Ramos (cell line): ENCODE measurements at regions not wholly inside any gene's neighbourhood (a gene's known extent, or its start where the extent isn't known, plus 50 kb on each side); places are given as distances from the start of the nearest gene placed in this dataset.

Experiments
- in situ Hi-C: fragments of 300-500 bp; cut with MboI; formaldehyde crosslinking; loops from one replicate; pipeline ENCODE4 v1.14.3; 2022; ENCODE audit warnings: low sequenced_read_pairs; ENCODE audit not compliant: unreplicated experiment

DNA sequence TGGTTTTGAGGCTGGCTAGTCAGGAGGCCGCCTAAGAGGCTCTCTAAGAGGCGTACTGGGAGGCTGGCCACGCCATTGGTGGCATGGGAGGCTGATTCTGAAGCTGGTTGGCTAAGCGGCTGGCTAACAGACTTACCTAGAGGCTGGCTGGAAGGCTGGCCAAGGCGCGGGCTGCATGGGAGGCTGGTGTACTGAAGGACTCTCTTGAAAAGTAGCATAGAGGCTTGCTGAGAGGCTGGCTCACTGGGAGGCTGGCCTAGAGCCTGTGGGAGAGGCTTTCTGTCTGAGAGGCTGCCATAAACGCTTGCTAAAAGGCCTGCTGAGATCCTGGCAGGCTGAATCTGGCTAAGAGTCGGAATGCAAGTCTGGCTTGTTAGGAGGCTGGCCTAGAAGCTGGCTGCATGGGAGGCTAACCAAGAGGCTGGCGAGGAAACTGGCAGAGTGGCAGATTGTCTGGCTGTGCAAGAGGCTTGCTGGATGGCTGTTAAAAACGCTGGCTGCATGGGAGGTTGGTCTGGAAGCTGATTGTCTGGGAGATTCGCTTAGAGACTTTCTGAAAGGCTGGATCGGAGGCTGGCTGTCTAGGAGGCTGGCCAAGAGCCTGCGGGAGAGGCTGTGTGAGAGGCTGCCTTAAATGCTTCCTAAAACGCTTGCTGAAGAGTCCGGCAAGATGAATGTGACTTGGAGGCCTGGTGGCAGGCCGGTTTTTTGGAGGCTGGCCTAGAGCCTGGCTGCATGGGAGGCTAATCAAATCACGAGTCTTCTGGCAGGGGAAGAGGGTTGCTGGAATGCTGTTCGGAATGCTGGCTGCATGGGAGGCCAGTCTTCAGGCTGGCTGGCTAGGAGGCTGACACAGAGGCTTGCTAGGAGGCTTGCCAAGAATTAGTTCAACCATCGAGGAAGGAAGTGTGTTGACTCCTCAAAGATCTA, 134.2 kb downstream of the OR13A1 start:
- in situ Hi-C loops: no loop called here

DNA sequence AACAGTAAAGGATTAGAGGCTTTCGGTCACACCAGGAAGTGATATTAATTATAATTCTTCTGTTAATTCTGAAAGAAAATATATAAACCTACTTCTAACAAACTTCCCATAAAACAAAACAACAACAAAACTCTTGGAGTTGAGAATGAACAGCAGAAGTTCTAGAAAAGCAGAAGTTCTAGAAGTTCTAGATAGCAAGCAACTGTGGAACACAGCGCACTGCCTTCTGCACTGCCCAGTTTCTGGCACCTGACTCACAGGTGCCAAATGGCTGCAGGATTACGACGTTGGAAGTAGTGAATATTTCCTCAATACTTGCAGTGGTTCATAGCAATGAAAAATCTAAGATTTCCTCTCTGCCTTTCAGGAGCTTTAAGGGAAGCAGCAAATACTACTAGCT, 132.2 kb downstream of the OR13A1 start:
- in situ Hi-C loops: no loop called here

DNA sequence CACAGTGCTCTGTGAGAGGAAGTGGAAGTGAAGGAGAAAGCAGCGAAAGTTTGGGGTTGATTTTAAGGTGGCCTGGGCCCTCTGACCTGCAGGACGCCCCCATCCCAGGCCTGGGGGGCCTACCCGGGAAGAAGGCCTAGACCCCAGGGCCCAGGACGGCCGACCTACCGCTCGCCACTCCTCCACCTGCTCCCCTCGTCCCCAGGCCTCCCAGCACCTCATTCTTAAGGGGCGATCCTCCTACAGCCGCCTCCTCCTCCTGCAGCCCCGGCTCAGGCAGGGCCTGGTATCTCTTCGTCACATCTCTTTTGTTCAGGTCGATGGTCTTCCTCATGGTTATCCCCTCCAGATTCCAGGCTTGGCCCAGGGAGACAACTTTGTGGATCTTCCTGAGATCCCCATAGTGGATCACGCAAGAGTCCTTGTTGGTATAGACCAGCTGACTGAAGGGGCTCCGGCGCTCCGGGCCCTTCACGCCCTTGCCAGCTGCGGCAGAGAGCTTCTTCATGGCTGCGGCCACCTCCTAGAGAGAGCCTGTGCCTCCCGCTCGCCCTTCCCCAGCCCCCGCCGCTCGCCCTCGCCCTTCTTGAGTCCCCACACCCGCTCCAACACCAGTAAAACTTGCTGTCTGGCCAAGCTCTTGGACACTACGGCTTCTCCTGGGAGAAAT, 117.5 kb downstream of the OR13A1 start:
- in situ Hi-C loops: no loop called here

DNA sequence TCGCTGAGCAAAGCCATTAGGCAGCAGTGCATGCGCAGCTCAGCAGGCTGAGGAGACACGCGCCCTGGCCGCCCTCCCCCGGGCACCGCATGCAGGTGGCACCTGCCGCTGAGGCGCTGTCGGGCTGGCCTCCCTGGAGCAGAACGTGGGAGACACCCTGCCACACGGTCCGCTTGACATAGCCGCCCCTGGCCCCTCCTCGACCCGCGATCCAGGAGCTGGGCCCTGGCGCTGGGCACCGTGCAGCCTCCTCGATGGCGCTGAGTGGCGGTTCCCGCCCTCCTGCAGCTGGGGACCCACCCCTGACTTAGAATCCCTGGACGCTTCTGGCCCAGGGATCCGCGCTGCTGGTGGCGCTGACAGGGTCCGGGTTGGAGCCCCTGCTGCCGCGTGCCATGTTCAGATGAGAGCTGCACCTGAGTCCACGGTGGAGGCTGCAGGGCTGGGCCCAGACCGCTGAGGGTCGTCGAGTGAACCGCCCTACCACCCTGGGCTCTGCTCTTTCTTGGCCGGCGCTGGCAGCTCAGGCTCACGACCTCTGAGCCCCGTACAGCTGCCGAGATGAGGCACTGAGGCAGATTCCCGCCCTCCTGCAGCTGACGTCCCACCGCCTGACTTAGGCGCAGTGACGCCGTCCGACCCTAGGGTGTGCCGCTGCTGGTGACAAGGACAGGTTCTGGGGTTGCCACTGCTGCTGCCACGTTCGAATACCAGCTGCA, 116.8 kb downstream of the OR13A1 start:
- in situ Hi-C loops: no loop called here

- in situ Hi-C loops: no loop called here
These were observed 116.1 kb downstream of the OR13A1 start for GRCh38 chr10:45199205-45199740.

DNA sequence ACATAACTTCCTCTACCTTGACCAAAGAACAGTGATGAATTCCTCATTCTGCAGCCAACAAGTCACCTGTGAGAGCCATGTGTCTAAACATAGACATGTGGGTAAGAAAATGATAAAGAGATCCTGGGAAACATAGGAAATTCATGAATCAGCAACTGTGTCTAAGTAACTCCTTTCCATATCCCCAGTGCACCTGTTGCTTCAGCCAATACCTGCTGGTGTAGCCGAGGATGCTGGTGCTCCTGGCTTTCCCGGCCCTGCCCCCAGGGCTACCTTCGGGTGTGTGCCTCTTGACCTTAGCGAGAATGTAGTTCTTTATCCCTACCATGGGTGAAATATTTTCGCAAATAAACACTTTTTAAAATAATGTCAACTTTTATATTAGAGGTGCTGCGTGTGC, 114.1 kb downstream of the OR13A1 start:
- in situ Hi-C loops: no loop called here

GRCh38 chr10:45202242-45202641, 113.2 kb downstream of the OR13A1 start:
- in situ Hi-C loops: no loop called here

- in situ Hi-C loops: no loop called here
These were observed 110.2 kb downstream of the OR13A1 start for GRCh38 chr10:45204954-45205775.

GRCh38 chr10:45209888-45210287, 105.5 kb downstream of the OR13A1 start:
- in situ Hi-C loops: no loop called here

DNA sequence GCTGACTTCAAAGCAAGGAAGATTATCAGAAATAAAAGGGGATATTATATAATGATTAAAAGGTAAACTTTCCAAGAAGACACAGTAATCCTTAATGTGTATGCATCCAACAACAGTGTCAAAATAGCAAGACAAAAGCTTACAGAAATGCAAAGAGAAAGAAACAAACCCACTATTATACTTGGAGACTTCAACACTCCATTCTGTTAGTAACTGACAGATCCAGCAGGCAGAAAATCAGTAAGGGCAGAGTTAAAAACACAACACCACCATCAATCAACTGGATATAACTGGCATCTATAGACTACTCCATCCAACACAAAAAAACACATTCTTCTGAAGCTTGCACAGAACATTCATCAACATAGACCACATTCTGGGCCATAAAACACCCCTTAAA, 103.8 kb downstream of the OR13A1 start:
- in situ Hi-C loops: no loop called here

- in situ Hi-C loops: no loop called here
These were observed 96.0 kb downstream of the OR13A1 start for GRCh38 chr10:45219416-45219815.

DNA sequence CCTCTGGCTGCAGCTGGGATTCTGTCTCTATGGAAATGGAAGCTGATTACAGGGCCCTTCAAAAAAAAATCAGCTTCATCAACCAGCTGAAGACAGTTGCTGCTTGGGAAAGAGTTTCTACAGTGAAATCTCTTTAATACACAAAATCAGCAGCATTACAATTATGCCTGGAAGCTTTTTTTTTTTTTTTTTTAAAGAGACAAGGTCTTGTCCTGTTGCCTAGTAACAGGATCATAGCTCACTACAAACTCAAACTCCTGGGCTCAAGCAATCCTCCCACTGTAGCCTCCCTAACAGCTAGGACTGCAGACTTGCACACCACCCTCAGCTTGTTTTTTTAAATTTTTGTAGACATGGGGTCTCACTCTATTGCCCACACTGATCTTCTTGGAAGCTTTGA, 94.5 kb downstream of the OR13A1 start:
- in situ Hi-C loops: no loop called here

DNA sequence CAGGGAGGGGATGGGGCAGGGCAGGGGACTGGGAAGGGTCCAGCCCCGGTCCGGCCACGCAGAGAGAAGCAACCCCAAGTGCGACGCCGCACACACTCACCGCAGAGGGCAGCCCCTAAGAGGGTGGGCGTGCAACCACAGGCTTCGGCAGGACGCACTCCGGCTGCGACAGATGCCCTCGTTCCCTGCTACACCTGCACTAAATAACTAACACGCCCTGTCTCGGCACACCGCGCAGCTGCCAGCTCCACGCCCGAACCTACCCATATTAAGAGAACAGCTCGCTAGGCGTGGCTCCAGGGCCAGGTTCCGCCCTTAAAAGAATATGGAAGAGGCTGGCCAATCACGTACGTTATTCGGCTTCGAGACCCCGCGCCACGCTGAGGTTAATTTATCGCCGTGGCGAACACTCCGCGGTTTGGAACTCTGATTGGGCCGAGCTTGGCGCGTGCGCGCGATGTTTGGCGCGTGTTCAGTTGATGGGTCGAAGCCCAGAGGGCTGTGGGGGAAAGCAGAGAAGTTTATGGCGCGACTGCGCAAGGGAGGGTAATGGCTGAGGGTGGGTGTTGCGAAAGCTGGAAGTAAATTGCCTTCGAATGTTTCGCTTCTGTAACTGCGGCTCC, 91.1 kb downstream of the OR13A1 start:
- in situ Hi-C loops: no loop called here

GRCh38 chr10:45227042-45227441, 88.4 kb downstream of the OR13A1 start:
- in situ Hi-C loops: loop anchor here (25.0 kb wide), 2 partner anchors 810 to 1010 kb away; partner anchors contain the start of genes MSMB and NCOA4

DNA sequence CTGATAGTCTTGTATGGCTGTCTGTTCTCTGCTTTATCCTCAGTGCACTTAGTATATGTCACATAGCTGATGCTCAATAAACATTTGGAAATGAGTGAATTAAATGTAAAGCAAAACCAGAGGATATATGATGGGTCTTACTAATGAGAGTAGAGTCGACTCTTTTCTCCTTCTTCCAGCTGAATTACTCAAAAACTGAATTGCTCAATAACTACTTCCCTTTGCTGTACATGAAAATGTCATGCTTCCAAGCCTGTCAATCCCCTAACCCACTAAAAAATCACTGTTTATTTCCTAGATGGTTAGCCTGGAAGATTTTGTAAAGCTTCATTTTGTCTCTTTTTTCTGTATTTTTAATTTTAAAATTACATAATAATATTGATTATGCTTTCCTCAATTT, 88.0 kb downstream of the OR13A1 start:
- in situ Hi-C loops: loop anchor here (25.0 kb wide), 2 partner anchors 810 to 1010 kb away; partner anchors contain the start of genes MSMB and NCOA4

DNA sequence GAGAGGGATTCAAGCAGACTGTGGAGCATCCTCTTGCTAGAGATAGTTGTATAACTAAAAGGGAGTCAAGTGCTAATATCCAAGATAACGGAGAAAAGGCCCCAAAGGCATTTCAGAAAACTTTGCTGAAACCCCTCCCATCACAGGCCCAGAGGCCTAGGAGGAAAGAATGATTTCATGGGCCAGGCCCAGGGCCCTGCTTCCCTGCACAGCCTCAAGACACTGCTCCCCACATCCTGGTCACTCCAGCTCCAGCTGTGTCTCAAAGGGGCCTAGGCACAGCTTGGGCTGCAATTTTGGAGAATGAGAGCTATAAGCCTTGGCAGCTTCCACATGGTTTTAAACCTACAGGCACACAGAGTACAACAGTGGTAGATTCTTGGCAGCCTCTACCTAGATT, 85.6 kb downstream of the OR13A1 start:
- in situ Hi-C loops: loop anchor here (25.0 kb wide), 2 partner anchors 807 to 1007 kb away; partner anchors contain the start of genes MSMB and NCOA4

- in situ Hi-C loops: loop anchor here (25.0 kb wide), 2 partner anchors 802 to 1002 kb away; partner anchors contain the start of genes MSMB and NCOA4
These were observed 80.1 kb downstream of the OR13A1 start for GRCh38 chr10:45235260-45235769.

- in situ Hi-C loops: loop anchor here (25.0 kb wide), 2 partner anchors 801 to 1001 kb away; partner anchors contain the start of genes MSMB and NCOA4
These were observed 79.6 kb downstream of the OR13A1 start for GRCh38 chr10:45235798-45236220.

DNA sequence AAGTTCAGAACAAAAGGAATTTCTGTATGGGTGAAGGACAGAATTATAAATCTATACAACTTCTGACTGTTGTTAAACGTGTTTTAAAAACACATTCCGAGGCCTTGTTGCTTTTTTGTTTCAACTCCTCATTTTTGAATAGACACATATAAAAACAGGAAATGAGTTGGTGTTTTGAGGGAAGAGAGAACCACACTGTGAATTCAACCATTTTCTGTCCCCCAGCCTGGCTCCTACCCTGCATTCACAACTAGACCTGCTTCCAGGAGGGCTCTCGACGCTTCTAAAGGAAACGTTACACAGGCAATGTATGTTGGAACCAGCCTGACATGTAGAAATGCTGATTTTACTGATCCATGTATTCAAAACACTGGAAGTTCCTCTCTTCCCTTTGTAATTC, 76.5 kb downstream of the OR13A1 start:
- in situ Hi-C loops: loop anchor here (25.0 kb wide), 2 partner anchors 798 to 998 kb away; partner anchors contain the start of genes MSMB and NCOA4
